PFSK-1 (cell line): ENCODE measurements at regions not wholly inside any gene's neighbourhood (a gene's known extent, or its start where the extent isn't known, plus 50 kb on each side); places are given as distances from the start of the nearest gene placed in this dataset.

ENCODE experiments used
- POLR2AphosphoS5 ChIP-seq: IDR thresholded peaks from 2 replicates; pipeline ENCODE4 v1.6.1; 2012; ENCODE audit warnings: low read depth, mild to moderate bottlenecking, control low read depth, low read length, moderate library complexity
- TAF1 ChIP-seq: IDR thresholded peaks from 2 replicates; pipeline ENCODE4 v1.6.1; 2012; ENCODE audit warnings: low read length, control low read depth, borderline replicate concordance; ENCODE audit not compliant: insufficient read depth

- no peak for TF ChIP-seq TAF1
- no peak for TF ChIP-seq POLR2AphosphoS5
Observed at GRCh38 chr3:24854748-24855147, 360.1 kb upstream of the THRB start.
